A549 (cell line): ENCODE measurements at regions not wholly inside any gene's neighbourhood (a gene's known extent, or its start where the extent isn't known, plus 50 kb on each side); places are given as distances from the start of the nearest gene placed in this dataset.
"Not testable (repeated sequence)": the region's sequence is repeated elsewhere in the genome, so short reads cannot be mapped to it uniquely, and the experiment has no call there.

Source experiments
- ATAC-seq, 2 experiments: fragments of 200-7000 bp in 1 of 2; fragments of >200 bp in 1 of 2; cut with Nextera tagmentation in 1 of 2; cut with Tn5 transposase in 1 of 2; 3 replicates each; pipeline versions ENCODE4 v1.8.0 to v1.9.1; 2018 to 2020; ENCODE audit warnings: mild to moderate bottlenecking in 1 of 2, moderate library complexity in 1 of 2
- CTCF ChIA-PET: fragments of 300-600 bp; sonication (Branson Sonifier 250); formaldehyde crosslinking; extraction: SDS; loops from one replicate; lab custom pipeline; 2021; ENCODE audit warnings: antibody characterized with exemption, inconsistent platforms; lab: Yijun Ruan, JAX
- POLR2A ChIA-PET: fragments of 350-600 bp; formaldehyde crosslinking; extraction: SDS; loops from one replicate; lab custom pipeline; 2021; ENCODE audit warnings: antibody characterized with exemption, inconsistent platforms; lab: Yijun Ruan, JAX
- DNase-seq, 2 experiments: peaks; one replicate each; pipeline versions ENCODE4 v3.0.0 to v3.0.0-alpha.2; 2011 to 2016; ENCODE audit warnings: low read depth in 1 of 2, low spot score in 1 of 2
- FAIRE-seq: peaks from 2 replicates; lab custom pipeline; 2011; peaks lifted over from hg19 to GRCh38; lab: Jason Lieb, UNC
- H3K27ac ChIP-seq, 2 experiments: fragments of >200 bp; sonication (Bioruptor Twin); formaldehyde crosslinking; 3 replicates each; pipeline ENCODE4 v1.5.1; 2016 to 2017
- H3K4me1 ChIP-seq: fragments of >200 bp; sonication (Bioruptor Twin); formaldehyde crosslinking; 3 replicates; pipeline ENCODE4 v1.6.1; 2016
- H3K4me2 ChIP-seq: fragments of >200 bp; sonication (Bioruptor Twin); formaldehyde crosslinking; 3 replicates; pipeline ENCODE4 v1.6.1; 2016
- H3K4me3 ChIP-seq: fragments of >200 bp; sonication (Bioruptor Twin); formaldehyde crosslinking; 3 replicates; pipeline ENCODE4 v1.5.1; 2016
- H3K9me3 ChIP-seq: fragments of >200 bp; sonication (Bioruptor Twin); formaldehyde crosslinking; 3 replicates; pipeline ENCODE4 v1.6.1; 2016
- E2F6 ChIP-seq: IDR thresholded peaks from 2 replicates; pipeline ENCODE4 v1.6.1; 2012; ENCODE audit warnings: low read depth, borderline replicate concordance
- HES2 ChIP-seq: fragments of >200 bp; sonication (Bioruptor Twin); formaldehyde crosslinking; IDR thresholded peaks from 2 replicates; pipeline ENCODE4 v1.6.1; 2016
- KDM5A ChIP-seq: fragments of 200-600 bp; sonication (generic); IDR thresholded peaks from 2 replicates; pipeline ENCODE4 v1.6.1; 2016; ENCODE audit warnings: antibody characterized with exemption, mild to moderate bottlenecking
- RAD21 ChIP-seq, 2 experiments: fragments of >200 bp in 1 of 2; sonication (Bioruptor Twin) in 1 of 2; formaldehyde crosslinking in 1 of 2; IDR thresholded peaks in 1 of 2; conservative IDR thresholded peaks in 1 of 2; 2 replicates in 1 of 2; 3 replicates in 1 of 2; pipeline ENCODE4 v1.6.1; 2012 to 2018; ENCODE audit warnings: inconsistent platforms in 1 of 2
- SMC3 ChIP-seq: fragments of >200 bp; sonication (Bioruptor Twin); formaldehyde crosslinking; IDR thresholded peaks from 3 replicates; pipeline ENCODE4 v1.6.1; 2018; ENCODE audit warnings: inconsistent platforms
- TFCP2L1 ChIP-seq: fragments of 250-450 bp; sonication (Bioruptor Pico); IDR thresholded peaks from 2 replicates; pipeline ENCODE4 v1.5.0; 2021; ENCODE audit warnings: mild to moderate bottlenecking
- WGBS: methylation state at CpG from one replicate; pipeline ENCODE4 v1.1.6; 2017; ENCODE audit errors: missing lambda C conversion rate; 5-methylcytosine and 5-hydroxymethylcytosine counted together
- TF ChIP-seq, protein P1 (sequence below): IDR thresholded peaks from 2 replicates; pipeline ENCODE4 v1.6.1; 2012
- TF ChIP-seq, protein P2 (sequence below): fragments of 150-350 bp; IDR thresholded peaks from 2 replicates; pipeline ENCODE4 v1.6.1; 2014; ENCODE audit warnings: low read depth, mild to moderate bottlenecking, low read length

DNA sequence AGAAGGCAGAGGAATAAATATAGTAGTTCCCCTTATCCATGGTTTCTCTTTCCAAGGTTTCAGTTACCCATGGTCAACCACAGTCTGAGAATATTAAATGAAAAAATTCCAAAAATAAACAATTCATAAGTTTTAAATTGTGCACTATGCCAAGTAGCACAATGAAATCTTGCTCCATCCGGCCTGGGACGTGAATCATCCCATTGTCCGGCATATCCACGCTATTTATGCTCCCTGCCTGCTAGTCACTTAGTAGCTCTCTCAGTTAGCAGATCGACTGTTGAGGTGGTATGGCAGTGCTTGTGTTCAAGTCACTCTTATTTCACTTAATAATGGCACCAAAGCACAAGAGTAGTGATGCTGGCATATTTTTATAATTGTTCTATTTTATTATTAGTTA, 58.6 kb upstream of the ARHGAP29 start:
- no peak for DNase-seq
- no peak for TF ChIP-seq SMC3
- TF ChIP-seq HES2, result no peak
- no peak for TF ChIP-seq TFCP2L1 (CRISPR knock-in tag)
- TF ChIP-seq, protein P1, sequence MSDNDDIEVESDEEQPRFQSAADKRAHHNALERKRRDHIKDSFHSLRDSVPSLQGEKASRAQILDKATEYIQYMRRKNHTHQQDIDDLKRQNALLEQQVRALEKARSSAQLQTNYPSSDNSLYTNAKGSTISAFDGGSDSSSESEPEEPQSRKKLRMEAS, result no peak
- TF ChIP-seq KDM5A, result no peak
- TF ChIP-seq, protein P2, sequence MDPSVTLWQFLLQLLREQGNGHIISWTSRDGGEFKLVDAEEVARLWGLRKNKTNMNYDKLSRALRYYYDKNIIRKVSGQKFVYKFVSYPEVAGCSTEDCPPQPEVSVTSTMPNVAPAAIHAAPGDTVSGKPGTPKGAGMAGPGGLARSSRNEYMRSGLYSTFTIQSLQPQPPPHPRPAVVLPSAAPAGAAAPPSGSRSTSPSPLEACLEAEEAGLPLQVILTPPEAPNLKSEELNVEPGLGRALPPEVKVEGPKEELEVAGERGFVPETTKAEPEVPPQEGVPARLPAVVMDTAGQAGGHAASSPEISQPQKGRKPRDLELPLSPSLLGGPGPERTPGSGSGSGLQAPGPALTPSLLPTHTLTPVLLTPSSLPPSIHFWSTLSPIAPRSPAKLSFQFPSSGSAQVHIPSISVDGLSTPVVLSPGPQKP, result no peak
- no peak for TF ChIP-seq E2F6
- TF ChIP-seq RAD21 (conservative IDR thresholded peaks at IDR 0.05 in 1 of 2, IDR thresholded peaks at IDR 0.05 in 1 of 2), result no peak
- H3K9me3 ChIP-seq, result no peaks in the 10 kb centered on the region
- WGBS, result 75% methylated on average over 5 of the region's 5 CpGs
- no peak for ATAC-seq
- no peak overlapping the region for H3K4me3 ChIP-seq
- no peak for FAIRE-seq
- ChIA-PET CTCF (no interaction called here), POLR2A (no interaction called here)
- H3K4me2 ChIP-seq, result no peak overlapping the region
- H3K4me1 ChIP-seq, result peaks cover 23% of the 10 kb centered on the region
- no peak overlapping the region for H3K27ac ChIP-seq

- H3K4me1 ChIP-seq, H3K9me3 ChIP-seq, H3K4me2 ChIP-seq, CTCF ChIA-PET, POLR2A ChIA-PET, H3K4me3 ChIP-seq, H3K27ac ChIP-seq, DNase-seq, ATAC-seq, FAIRE-seq: not testable (repeated sequence)
- 91% methylated on average over 5 of the region's 8 CpGs for WGBS
Measured at GRCh38 chr1:94292978-94293377, 55.6 kb upstream of the ARHGAP29 start.

DNA sequence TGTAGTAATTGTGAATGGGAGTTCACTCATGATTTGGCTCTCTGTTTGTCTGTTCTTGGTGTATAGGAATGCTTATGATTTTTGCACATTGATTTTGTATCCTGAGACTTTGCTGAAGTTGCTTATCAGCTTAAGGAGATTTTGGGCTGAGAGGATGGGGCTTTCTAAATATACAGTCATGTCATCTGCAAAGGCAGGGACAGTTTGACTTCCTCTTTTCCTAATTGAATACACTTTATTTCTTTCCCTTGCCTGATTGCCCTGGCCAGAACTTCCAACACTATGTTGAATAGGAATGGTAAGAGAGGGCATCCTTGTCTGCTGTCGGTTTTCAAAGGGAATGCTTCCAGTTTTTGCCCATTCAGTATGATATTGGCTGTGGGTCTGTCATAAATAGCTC, 51.9 kb upstream of the ARHGAP29 start:
- DNase-seq, ATAC-seq, H3K4me3 ChIP-seq, H3K27ac ChIP-seq, CTCF ChIA-PET, H3K4me2 ChIP-seq, FAIRE-seq, POLR2A ChIA-PET, H3K9me3 ChIP-seq, H3K4me1 ChIP-seq: not testable (repeated sequence)
- WGBS, result 54% methylated on average over 1 of the region's 1 CpG
